GM19239 (cell line): ENCODE measurements at regions not wholly inside any gene's neighbourhood (a gene's known extent, or its start where the extent isn't known, plus 50 kb on each side); places are given as distances from the start of the nearest gene placed in this dataset.
"Not testable (repeated sequence)": the region's sequence is repeated elsewhere in the genome, so short reads cannot be mapped to it uniquely, and the experiment has no call there.

Experiments used
- DNase-seq: peaks from one replicate; pipeline ENCODE4 v3.0.0; 2011; ENCODE audit warnings: low spot score; ENCODE audit not compliant: insufficient read length
- FAIRE-seq: peaks from 2 replicates; lab custom pipeline; 2011; peaks lifted over from hg19 to GRCh38; lab: Jason Lieb, UNC

- FAIRE-seq: no peak
- no peak for DNase-seq
Measured at GRCh38 chr1:68653882-68654281, 157.0 kb upstream of the DEPDC1 start.

- FAIRE-seq: no peak
- no peak for DNase-seq
Measured at GRCh38 chr1:68673771-68674170, 176.9 kb upstream of the DEPDC1 start.

- no peak for FAIRE-seq
- no peak for DNase-seq
Measured at GRCh38 chr1:68675336-68675735, 178.5 kb upstream of the DEPDC1 start.

GRCh38 chr1:68677684-68678351, 180.9 kb upstream of the DEPDC1 start:
- no peak for FAIRE-seq

GRCh38 chr1:68696221-68696620, 199.3 kb upstream of the DEPDC1 start:
- FAIRE-seq (no peak), DNase-seq (no peak)

More at GRCh38 chr1:68677684-68678351, 180.9 kb upstream of the DEPDC1 start:
- no peak for DNase-seq

GRCh38 chr1:68703921-68704354, 207.1 kb upstream of the DEPDC1 start:
- DNase-seq (no peak), FAIRE-seq (no peak)

GRCh38 chr1:68704800-68705443, 208.0 kb upstream of the DEPDC1 start:
- DNase-seq (no peak), FAIRE-seq (no peak)

GRCh38 chr1:68705466-68705865, 208.6 kb upstream of the DEPDC1 start:
- FAIRE-seq: no peak
- no peak for DNase-seq

- DNase-seq (no peak), FAIRE-seq (no peak)
Measured at GRCh38 chr1:68706639-68707317, 209.9 kb upstream of the DEPDC1 start.

- FAIRE-seq: no peak
- DNase-seq: no peak
Measured at GRCh38 chr1:68717330-68717729, 220.4 kb upstream of the DEPDC1 start.

GRCh38 chr1:68720476-68720875, 223.6 kb upstream of the DEPDC1 start:
- FAIRE-seq: no peak

GRCh38 chr1:68723791-68724190, 226.9 kb upstream of the DEPDC1 start:
- no peak for DNase-seq
- no peak for FAIRE-seq

More at GRCh38 chr1:68720476-68720875, 223.6 kb upstream of the DEPDC1 start:
- DNase-seq: no peak

GRCh38 chr1:68725001-68725752, 228.3 kb upstream of the DEPDC1 start:
- DNase-seq (no peak), FAIRE-seq (no peak)

GRCh38 chr1:68739486-68739885, 242.6 kb upstream of the DEPDC1 start:
- not testable (repeated sequence) for FAIRE-seq, DNase-seq

- DNase-seq: no peak
- FAIRE-seq: no peak
Measured at GRCh38 chr1:68745011-68745410, 248.1 kb upstream of the DEPDC1 start.

GRCh38 chr1:68745451-68745850, 248.6 kb upstream of the DEPDC1 start:
- DNase-seq (no peak), FAIRE-seq (no peak)

- no peak for DNase-seq
- no peak for FAIRE-seq
Measured at GRCh38 chr1:68746378-68746777, 249.5 kb upstream of the DEPDC1 start.

GRCh38 chr1:68751723-68752122, 254.8 kb upstream of the DEPDC1 start:
- no peak for FAIRE-seq
- no peak for DNase-seq

GRCh38 chr1:68758666-68759209, 261.9 kb upstream of the DEPDC1 start:
- DNase-seq (no peak), FAIRE-seq (no peak)

GRCh38 chr1:68767941-68768340, 271.1 kb upstream of the DEPDC1 start:
- no peak for DNase-seq
- FAIRE-seq: no peak
